DND-41 (cell line): ENCODE measurements at regions not wholly inside any gene's neighbourhood (a gene's known extent, or its start where the extent isn't known, plus 50 kb on each side); places are given as distances from the start of the nearest gene placed in this dataset.

Source experiments
- CTCF ChIP-seq: IDR thresholded peaks from 2 replicates; pipeline ENCODE4 v1.5.1; 2012; ENCODE audit warnings: borderline replicate concordance, low read length, moderate library complexity, mild to moderate bottlenecking; ENCODE audit not compliant: poor library complexity, severe bottlenecking; ENCODE audit errors: extremely low read depth
- EZH2 ChIP-seq: IDR thresholded peaks from 3 replicates; pipeline ENCODE4 v1.6.1; 2012; ENCODE audit warnings: borderline replicate concordance, low read depth, mild to moderate bottlenecking, moderate library complexity, low read length, inconsistent platforms; ENCODE audit not compliant: severe bottlenecking

- TF ChIP-seq CTCF: no peak
- TF ChIP-seq EZH2: no peak
These were observed 63.2 kb upstream of the LTA4H start for GRCh38 chr12:96098631-96099030.
